ENCODE measurements at regions not wholly inside any gene's neighbourhood (a gene's known extent, or its start where the extent isn't known, plus 50 kb on each side); places are given as distances from the start of the nearest gene placed in this dataset.

DNA sequence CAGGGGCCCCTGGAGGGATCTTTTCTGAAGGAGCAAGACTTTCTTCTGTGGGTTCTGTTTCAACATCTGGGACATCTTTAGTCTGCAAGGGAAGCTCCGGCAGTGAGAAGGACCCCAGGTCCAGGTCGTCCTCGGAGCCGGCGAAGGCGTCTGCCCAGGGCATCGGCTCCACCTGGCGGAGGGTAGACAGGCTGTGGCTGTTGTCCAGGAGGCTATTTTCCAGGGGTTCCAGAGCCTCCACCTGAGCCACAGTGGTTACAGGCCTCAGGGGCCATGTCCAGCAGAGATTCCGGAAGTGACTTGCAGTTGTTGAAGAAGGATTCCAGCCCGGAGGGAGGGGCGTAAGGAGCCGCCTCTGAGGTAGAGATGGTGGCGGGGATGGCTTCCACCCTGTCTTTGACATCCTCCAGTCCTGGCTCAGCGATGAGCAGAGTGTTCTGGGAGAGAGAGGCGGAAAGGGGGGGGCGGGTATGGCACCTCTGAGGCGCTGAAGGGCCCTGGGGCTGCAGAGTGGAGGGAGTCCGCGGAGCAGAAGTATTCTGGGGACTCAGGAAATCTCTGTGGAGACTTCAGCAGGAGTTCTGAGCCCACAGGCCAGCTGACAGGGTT is 891.3 kb upstream of the LRRTM1 start:
- Histone ChIP-seq H4K20me1 (replicated peaks; ENCODE audit: control insufficient read depth, insufficient read depth, low read length) (no peaks in the 10 kb centered on the region), H3K36me3 (ENCODE audit: control insufficient read depth, insufficient read depth, low read length) (no peaks in the 10 kb centered on the region), H3K27ac (ENCODE audit: extremely low read depth, low read depth, low read length) (no peak overlapping the region), H3K4me1 (replicated peaks in 1 of 2; ENCODE audit: control insufficient read depth in 2 of 2, insufficient read depth in 2 of 2, low read length in 2 of 2) (no peaks in the 10 kb centered on the region), H3K4me3 (no peak overlapping the region), H3K4me2 (ENCODE audit: insufficient read depth, low read length) (no peak overlapping the region), H3K9me3 (replicated peaks; ENCODE audit: control insufficient read depth, insufficient read depth, low read depth, low read length) (no peaks in the 10 kb centered on the region), H3K79me2 (ENCODE audit: control insufficient read depth, insufficient read depth, low read length) (no peaks in the 10 kb centered on the region), H3K27me3 (ENCODE audit: control insufficient read depth in 2 of 2, insufficient read depth in 2 of 2, low read length in 2 of 2) (no peaks in the 10 kb centered on the region), H2AFZ (ENCODE audit: low read depth, low read length) (no peak overlapping the region), H3K9ac (ENCODE audit: insufficient read depth in 1 of 2, low read depth in 2 of 2, low read length in 2 of 2) (no peak overlapping the region), H3K9me1 (ENCODE audit: control insufficient read depth, insufficient read depth, low read length) (no peaks in the 10 kb centered on the region)
- ATAC-seq: no peak
- TF ChIP-seq MTA1 (IDR thresholded peaks at IDR 0.05; ENCODE audit: borderline replicate concordance): no peak
- TF ChIP-seq MYBL2 (IDR thresholded peaks at IDR 0.05; ENCODE audit: low read depth): no peak
- TF ChIP-seq MYBL2 (CRISPR knock-in tag; IDR thresholded peaks at IDR 0.05; ENCODE audit: borderline replicate concordance): no peak
- no peak for DNase-seq (ENCODE audit: extremely low read depth in 1 of 4, low spot score in 3 of 4)
- ChIA-PET POLR2A (no interaction called here), CTCF (ENCODE audit: low intra/inter-chr PET ratio) (no interaction called here)
- in situ Hi-C loops (cut with MboI) (no loop called here), intact Hi-C loops (cut with micrococcal nuclease) (no loop called here)
- BruUV-seq (replicated peaks): no TSS peak
- under 1% methylated on average over 16 of the region's 19 CpGs for WGBS (ENCODE audit: insufficient coverage, low coverage, missing lambda C conversion rate)
- no peak for FAIRE-seq

DNA sequence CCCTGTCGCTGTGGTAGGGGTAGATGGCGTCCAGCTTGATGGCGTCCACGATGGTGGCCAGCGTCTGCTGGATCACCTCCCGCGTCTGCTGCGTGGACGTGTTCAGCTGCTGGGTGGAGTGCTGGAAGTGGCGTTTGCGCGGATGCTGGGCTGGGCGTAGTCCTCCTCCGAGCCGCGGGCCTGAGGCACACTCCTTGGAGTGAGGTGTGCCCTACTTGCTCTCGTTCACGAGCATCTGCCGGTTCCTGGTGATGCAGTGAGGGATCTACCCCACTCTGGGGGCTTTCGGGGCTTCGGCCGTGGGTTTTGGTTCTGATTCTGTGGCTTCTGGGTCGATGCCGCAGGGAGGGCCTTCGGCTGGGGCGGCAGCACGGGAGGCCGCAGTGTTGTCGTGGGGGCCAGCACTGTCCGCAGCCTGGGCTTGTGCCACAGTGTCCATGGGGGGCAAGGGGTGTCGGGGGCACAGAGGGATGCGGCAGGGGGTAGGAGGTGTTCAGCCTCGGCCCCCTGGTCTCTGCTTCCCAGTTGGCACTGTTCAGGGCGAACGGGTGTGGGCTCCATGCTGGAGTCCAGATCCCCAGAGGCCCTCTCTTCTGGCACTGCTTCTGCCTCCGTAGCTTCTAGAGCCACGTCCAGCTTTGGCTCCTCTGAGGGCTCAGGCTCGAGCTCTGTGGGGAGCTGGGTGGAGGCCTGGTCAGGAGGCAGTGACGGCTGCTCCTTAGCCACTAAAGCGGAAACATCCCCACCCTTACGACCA is 890.6 kb upstream of the LRRTM1 start:
- no peak overlapping the region for H3K27ac ChIP-seq (ENCODE audit: extremely low read depth, low read depth, low read length)
- H3K36me3 ChIP-seq (ENCODE audit: control insufficient read depth, insufficient read depth, low read length): no peaks in the 10 kb centered on the region
- WGBS (ENCODE audit: insufficient coverage, low coverage, missing lambda C conversion rate): 6% methylated on average over 36 of the region's 41 CpGs
- ATAC-seq: no peak
- ChIA-PET POLR2A (no interaction called here), CTCF (ENCODE audit: low intra/inter-chr PET ratio) (no interaction called here)
- FAIRE-seq: no peak
- no peak for TF ChIP-seq WHSC1 (IDR thresholded peaks at IDR 0.05; ENCODE audit: low read length)
- TF ChIP-seq FOSL1 (tag; conservative IDR thresholded peaks at IDR 0.05): no peak
- TF ChIP-seq PHTF2 (CRISPR knock-in tag; IDR thresholded peaks at IDR 0.05): no peak
- no peak for TF ChIP-seq KLF1 (tag; IDR thresholded peaks at IDR 0.05)
- no peak for TF ChIP-seq HNRNPLL (IDR thresholded peaks at IDR 0.05; ENCODE audit: low read depth, low read length, poor library complexity, severe bottlenecking)
- no peak for TF ChIP-seq SOX6 (IDR thresholded peaks at IDR 0.05)
- no peaks in the 10 kb centered on the region for H4K20me1 ChIP-seq (replicated peaks; ENCODE audit: control insufficient read depth, insufficient read depth, low read length)
- no peak for DNase-seq (ENCODE audit: extremely low read depth in 1 of 4, low spot score in 3 of 4)
- no peaks in the 10 kb centered on the region; the same call in 1 of the 2 replicates for H3K9me3 ChIP-seq (replicated peaks; ENCODE audit: control insufficient read depth, insufficient read depth, low read depth, low read length)
- H3K27me3 ChIP-seq (ENCODE audit: control insufficient read depth in 2 of 2, insufficient read depth in 2 of 2, low read length in 2 of 2): no peaks in the 10 kb centered on the region
- H3K4me1 ChIP-seq (replicated peaks in 1 of 2; ENCODE audit: control insufficient read depth in 2 of 2, insufficient read depth in 2 of 2, low read length in 2 of 2): no peaks in the 10 kb centered on the region
- no peak overlapping the region for H3K4me2 ChIP-seq (ENCODE audit: insufficient read depth, low read length)
- H3K4me3 ChIP-seq: no peak overlapping the region
- H3K9me1 ChIP-seq (ENCODE audit: control insufficient read depth, insufficient read depth, low read length): no peaks in the 10 kb centered on the region
- no TSS peak for BruUV-seq (replicated peaks)
- H3K79me2 ChIP-seq (ENCODE audit: control insufficient read depth, insufficient read depth, low read length): no peaks in the 10 kb centered on the region
- in situ Hi-C loops (cut with MboI) (no loop called here), intact Hi-C loops (cut with micrococcal nuclease) (no loop called here)
- no peak overlapping the region for H3K9ac ChIP-seq (ENCODE audit: insufficient read depth in 1 of 2, low read depth in 2 of 2, low read length in 2 of 2)
- H2AFZ ChIP-seq (ENCODE audit: low read depth, low read length): no peak overlapping the region
